ENCODE measurements at regions not wholly inside any gene's neighbourhood (a gene's known extent, or its start where the extent isn't known, plus 50 kb on each side); places are given as distances from the start of the nearest gene placed in this dataset.

- intact Hi-C loops (cut with micrococcal nuclease): no loop called here
- Histone ChIP-seq H4K20me1 (ENCODE audit: control insufficient read depth, insufficient read depth, low read length, poor library complexity, severe bottlenecking) (no peaks in the 10 kb centered on the region), H3K36me3 (replicated peaks in 1 of 2; ENCODE audit: control extremely low read depth in 1 of 2, control insufficient read depth in 1 of 2, extremely low read depth in 1 of 2, insufficient read depth in 2 of 2, low read length in 1 of 2) (no peaks in the 10 kb centered on the region), H3K79me2 (ENCODE audit: control insufficient read depth, insufficient read depth, low read length) (no peaks in the 10 kb centered on the region), H3K9ac (ENCODE audit: low read length) (no peak overlapping the region), H3K4me1 (ENCODE audit: control insufficient read depth in 2 of 2, insufficient read depth in 2 of 2, low read length in 2 of 2) (no peaks in the 10 kb centered on the region), H3K4me2 (replicated peaks; ENCODE audit: low read depth, low read length, poor library complexity, severe bottlenecking) (no peak overlapping the region), H3K27me3 (replicated peaks in 1 of 4; ENCODE audit: control extremely low read depth in 1 of 4, control insufficient read depth in 3 of 4, insufficient read depth in 4 of 4, low read length in 3 of 4) (no peaks in the 10 kb centered on the region), H2AFZ (ENCODE audit: insufficient read depth, low read depth, low read length, poor library complexity, severe bottlenecking) (no peak overlapping the region), H3K4me3 (ENCODE audit: control extremely low read depth in 1 of 5, extremely low read depth in 1 of 5, insufficient read depth in 1 of 5, low read depth in 2 of 5, low read length in 4 of 5) (no peak overlapping the region), H3K9me3 (ENCODE audit: control extremely low read depth in 1 of 3, control insufficient read depth in 2 of 3, insufficient read depth in 1 of 3, low read length in 2 of 3) (no peaks in the 10 kb centered on the region), H3K27ac (ENCODE audit: low read length in 2 of 2) (no peak overlapping the region)
- peaks cover 2% of the 10 kb centered on the region for H3K4me1 Mint-ChIP-seq
- CTCF ChIA-PET: no interaction called here
- ATAC-seq (ENCODE audit: low read depth) (no peak), DNase-seq (no peak)
- WGBS (ENCODE audit: insufficient coverage): 96% methylated on average over 3 of the region's 5 CpGs
- H3K27ac Mint-ChIP-seq: no peak overlapping the region
- no peaks in the 10 kb centered on the region for H3K9me3 Mint-ChIP-seq (ENCODE audit: insufficient read depth)
- TF ChIP-seq CTCF (IDR thresholded peaks at IDR 0.05) (no peak), EZH2 (IDR thresholded peaks at IDR 0.05; ENCODE audit: borderline replicate concordance, insufficient read depth, low read depth, low read length, poor library complexity, severe bottlenecking) (no peak)
- no peak overlapping the region for H3K4me3 Mint-ChIP-seq
- POLR2A ChIA-PET: no interaction called here
- no peaks in the 10 kb centered on the region for H3K27me3 Mint-ChIP-seq
Observed at GRCh38 chr3:150079029-150079739, 108.5 kb upstream of the PFN2 start.

- POLR2A ChIA-PET: no interaction called here
Observed at GRCh38 chr3:150077581-150078247, 107.0 kb upstream of the PFN2 start.

More at GRCh38 chr3:150077581-150078247, 107.0 kb upstream of the PFN2 start:
- ATAC-seq (ENCODE audit: low read depth) (no peak), DNase-seq (no peak)
- H3K9me3 ChIP-seq (ENCODE audit: control extremely low read depth in 1 of 3, control insufficient read depth in 2 of 3, insufficient read depth in 1 of 3, low read length in 2 of 3): no peaks in the 10 kb centered on the region
- CTCF ChIA-PET: no interaction called here
- no peak overlapping the region for H3K9ac ChIP-seq (ENCODE audit: low read length)
- Mint-ChIP-seq H3K27me3 (no peaks in the 10 kb centered on the region), H3K4me3 (no peak overlapping the region), H3K9me3 (ENCODE audit: insufficient read depth) (no peaks in the 10 kb centered on the region), H3K4me1 (peaks cover 6% of the 10 kb centered on the region), H3K27ac (no peak overlapping the region)
- no peaks in the 10 kb centered on the region for H3K79me2 ChIP-seq (ENCODE audit: control insufficient read depth, insufficient read depth, low read length)
- H3K27ac ChIP-seq (ENCODE audit: low read length in 2 of 2): no peak overlapping the region
- no peaks in the 10 kb centered on the region for H3K36me3 ChIP-seq (replicated peaks in 1 of 2; ENCODE audit: control extremely low read depth in 1 of 2, control insufficient read depth in 1 of 2, extremely low read depth in 1 of 2, insufficient read depth in 2 of 2, low read length in 1 of 2)
- no peaks in the 10 kb centered on the region for H3K27me3 ChIP-seq (replicated peaks in 1 of 4; ENCODE audit: control extremely low read depth in 1 of 4, control insufficient read depth in 3 of 4, insufficient read depth in 4 of 4, low read length in 3 of 4)
- no peaks in the 10 kb centered on the region for H3K4me1 ChIP-seq (ENCODE audit: control insufficient read depth in 2 of 2, insufficient read depth in 2 of 2, low read length in 2 of 2)
- TF ChIP-seq EZH2 (IDR thresholded peaks at IDR 0.05; ENCODE audit: borderline replicate concordance, insufficient read depth, low read depth, low read length, poor library complexity, severe bottlenecking) (no peak), CTCF (IDR thresholded peaks at IDR 0.05) (no peak)
- no peak overlapping the region for H2AFZ ChIP-seq (ENCODE audit: insufficient read depth, low read depth, low read length, poor library complexity, severe bottlenecking)
- H3K4me2 ChIP-seq (replicated peaks; ENCODE audit: low read depth, low read length, poor library complexity, severe bottlenecking): no peak overlapping the region
- no peak overlapping the region for H3K4me3 ChIP-seq (ENCODE audit: control extremely low read depth in 1 of 5, extremely low read depth in 1 of 5, insufficient read depth in 1 of 5, low read depth in 2 of 5, low read length in 4 of 5)
- H4K20me1 ChIP-seq (ENCODE audit: control insufficient read depth, insufficient read depth, low read length, poor library complexity, severe bottlenecking): no peaks in the 10 kb centered on the region
- intact Hi-C loops (cut with micrococcal nuclease): no loop called here
- no CpG with 5 or more reads among the region's 4 CpGs for WGBS (ENCODE audit: insufficient coverage)
